Hepatocyte (in vitro differentiated cells): ENCODE measurements at regions not wholly inside any gene's neighbourhood (a gene's known extent, or its start where the extent isn't known, plus 50 kb on each side); places are given as distances from the start of the nearest gene placed in this dataset.

Source experiments
- EZH2 ChIP-seq: fragments of 200-600 bp; sonication (generic); IDR thresholded peaks from 2 replicates; pipeline ENCODE4 v1.6.1; 2016; ENCODE audit warnings: antibody characterized with exemption, mild to moderate bottlenecking, borderline replicate concordance
- TF ChIP-seq, protein P1 (sequence below): fragments of 200-600 bp; sonication (generic); IDR thresholded peaks from 2 replicates; pipeline ENCODE4 v1.5.1; 2016; ENCODE audit warnings: antibody characterized with exemption, mild to moderate bottlenecking; ENCODE audit not compliant: poor library complexity

DNA sequence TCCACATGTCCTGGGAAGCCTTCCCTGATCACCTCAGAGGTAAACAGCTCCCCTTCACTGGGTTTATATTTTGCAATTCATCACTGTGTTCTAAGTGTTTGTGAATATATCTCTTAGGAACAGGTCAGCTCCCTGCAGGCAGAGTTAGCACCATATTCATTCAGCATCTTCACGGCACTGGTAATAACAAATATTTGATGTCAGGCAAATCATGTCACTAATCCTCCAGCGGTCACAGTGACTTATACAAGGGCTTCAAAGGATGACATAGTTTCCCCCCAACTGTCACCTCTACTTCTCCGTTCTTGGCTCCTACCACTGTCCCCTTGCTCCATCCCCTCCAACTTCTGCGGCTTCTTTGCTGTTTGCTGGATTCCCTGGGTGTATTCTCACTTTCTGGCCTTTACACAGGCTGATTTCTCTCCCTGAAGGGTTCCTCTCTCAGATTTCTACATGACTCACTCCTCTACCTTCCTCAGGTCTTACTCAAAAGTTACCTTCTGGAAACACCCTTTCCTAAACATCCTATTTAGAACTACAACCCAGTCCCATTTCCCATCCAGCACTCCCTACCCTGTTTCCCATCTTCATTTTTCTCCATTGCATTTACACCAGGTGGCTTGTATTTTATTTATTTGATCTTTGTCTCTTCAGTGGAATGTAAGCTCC lies 66.6 kb downstream of the NHLRC1 start:
- TF ChIP-seq, protein P1, sequence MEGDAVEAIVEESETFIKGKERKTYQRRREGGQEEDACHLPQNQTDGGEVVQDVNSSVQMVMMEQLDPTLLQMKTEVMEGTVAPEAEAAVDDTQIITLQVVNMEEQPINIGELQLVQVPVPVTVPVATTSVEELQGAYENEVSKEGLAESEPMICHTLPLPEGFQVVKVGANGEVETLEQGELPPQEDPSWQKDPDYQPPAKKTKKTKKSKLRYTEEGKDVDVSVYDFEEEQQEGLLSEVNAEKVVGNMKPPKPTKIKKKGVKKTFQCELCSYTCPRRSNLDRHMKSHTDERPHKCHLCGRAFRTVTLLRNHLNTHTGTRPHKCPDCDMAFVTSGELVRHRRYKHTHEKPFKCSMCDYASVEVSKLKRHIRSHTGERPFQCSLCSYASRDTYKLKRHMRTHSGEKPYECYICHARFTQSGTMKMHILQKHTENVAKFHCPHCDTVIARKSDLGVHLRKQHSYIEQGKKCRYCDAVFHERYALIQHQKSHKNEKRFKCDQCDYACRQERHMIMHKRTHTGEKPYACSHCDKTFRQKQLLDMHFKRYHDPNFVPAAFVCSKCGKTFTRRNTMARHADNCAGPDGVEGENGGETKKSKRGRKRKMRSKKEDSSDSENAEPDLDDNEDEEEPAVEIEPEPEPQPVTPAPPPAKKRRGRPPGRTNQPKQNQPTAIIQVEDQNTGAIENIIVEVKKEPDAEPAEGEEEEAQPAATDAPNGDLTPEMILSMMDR, result no peak
- TF ChIP-seq EZH2, result no peak
